A549 (cell line): ENCODE measurements at regions not wholly inside any gene's neighbourhood (a gene's known extent, or its start where the extent isn't known, plus 50 kb on each side); places are given as distances from the start of the nearest gene placed in this dataset.

Source experiments
- ATAC-seq, 2 experiments: fragments of 200-7000 bp in 1 of 2; fragments of >200 bp in 1 of 2; cut with Nextera tagmentation in 1 of 2; cut with Tn5 transposase in 1 of 2; 3 replicates each; pipeline versions ENCODE4 v1.8.0 to v1.9.1; 2018 to 2020; ENCODE audit warnings: mild to moderate bottlenecking in 1 of 2, moderate library complexity in 1 of 2
- CTCF ChIA-PET: fragments of 300-600 bp; sonication (Branson Sonifier 250); formaldehyde crosslinking; extraction: SDS; loops from one replicate; lab custom pipeline; 2021; ENCODE audit warnings: antibody characterized with exemption, inconsistent platforms; lab: Yijun Ruan, JAX
- POLR2A ChIA-PET: fragments of 350-600 bp; formaldehyde crosslinking; extraction: SDS; loops from one replicate; lab custom pipeline; 2021; ENCODE audit warnings: antibody characterized with exemption, inconsistent platforms; lab: Yijun Ruan, JAX
- DNase-seq, 2 experiments: peaks; one replicate each; pipeline versions ENCODE4 v3.0.0 to v3.0.0-alpha.2; 2011 to 2016; ENCODE audit warnings: low read depth in 1 of 2, low spot score in 1 of 2
- FAIRE-seq: peaks from 2 replicates; lab custom pipeline; 2011; peaks lifted over from hg19 to GRCh38; lab: Jason Lieb, UNC
- H3K27ac ChIP-seq, 2 experiments: fragments of >200 bp; sonication (Bioruptor Twin); formaldehyde crosslinking; 3 replicates each; pipeline ENCODE4 v1.5.1; 2016 to 2017
- H3K4me1 ChIP-seq: fragments of >200 bp; sonication (Bioruptor Twin); formaldehyde crosslinking; 3 replicates; pipeline ENCODE4 v1.6.1; 2016
- H3K4me2 ChIP-seq: fragments of >200 bp; sonication (Bioruptor Twin); formaldehyde crosslinking; 3 replicates; pipeline ENCODE4 v1.6.1; 2016
- H3K4me3 ChIP-seq: fragments of >200 bp; sonication (Bioruptor Twin); formaldehyde crosslinking; 3 replicates; pipeline ENCODE4 v1.5.1; 2016
- H3K9me3 ChIP-seq: fragments of >200 bp; sonication (Bioruptor Twin); formaldehyde crosslinking; 3 replicates; pipeline ENCODE4 v1.6.1; 2016
- BCL3 ChIP-seq: fragments of >200 bp; sonication (Bioruptor Twin); formaldehyde crosslinking; IDR thresholded peaks from 3 replicates; pipeline ENCODE4 v1.6.1; 2016
- CBX2 ChIP-seq: fragments of 200-600 bp; sonication (generic); IDR thresholded peaks from 2 replicates; pipeline ENCODE4 v1.6.1; 2016; ENCODE audit warnings: low read depth, mild to moderate bottlenecking, borderline replicate concordance
- CEBPB ChIP-seq, 2 experiments: fragments of >200 bp in 1 of 2; sonication (Bioruptor Twin) in 1 of 2; formaldehyde crosslinking in 1 of 2; IDR thresholded peaks; 2 replicates each; pipeline ENCODE4 v1.6.1; 2012 to 2016
- CHD2 ChIP-seq: fragments of 150-350 bp; IDR thresholded peaks from 2 replicates; pipeline ENCODE4 v1.6.1; 2014; ENCODE audit warnings: low read length; ENCODE audit not compliant: partially characterized antibody
- CTCF ChIP-seq: fragments of >200 bp; sonication (Bioruptor Twin); formaldehyde crosslinking; IDR thresholded peaks from 3 replicates; pipeline ENCODE4 v1.5.1; 2016
- ELK1 ChIP-seq: fragments of 150-350 bp; IDR thresholded peaks from 2 replicates; pipeline ENCODE4 v1.6.1; 2014; ENCODE audit warnings: low read depth, mild to moderate bottlenecking, low read length
- EP300 ChIP-seq, 2 experiments: fragments of >200 bp; sonication (Bioruptor Twin); formaldehyde crosslinking; IDR thresholded peaks; 2 replicates in 1 of 2; 3 replicates in 1 of 2; pipeline ENCODE4 v1.6.1; 2016 to 2017
- ESRRA ChIP-seq: fragments of 150-350 bp; IDR thresholded peaks from 2 replicates; pipeline ENCODE4 v1.6.1; 2014; ENCODE audit warnings: mild to moderate bottlenecking, low read length, borderline replicate concordance
- FOXS1 ChIP-seq: fragments of 250-450 bp; sonication (Bioruptor Pico); IDR thresholded peaks from 2 replicates; pipeline ENCODE4 v1.5.0; 2020; ENCODE audit warnings: mild to moderate bottlenecking, moderate library complexity
- GATA3 ChIP-seq: IDR thresholded peaks from 2 replicates; pipeline ENCODE4 v1.6.1; 2012; ENCODE audit warnings: borderline replicate concordance
- HDAC2 ChIP-seq: fragments of 200-600 bp; sonication (generic); IDR thresholded peaks from 2 replicates; pipeline ENCODE4 v1.6.1; 2016
- HEYL ChIP-seq: fragments of 250-450 bp; sonication (Bioruptor Pico); IDR thresholded peaks from 2 replicates; pipeline ENCODE4 v1.8.0; 2021; ENCODE audit warnings: mild to moderate bottlenecking, moderate library complexity
- HOXA7 ChIP-seq: fragments of 250-450 bp; sonication (Bioruptor Pico); IDR thresholded peaks from 2 replicates; pipeline ENCODE4 v1.5.0; 2020; ENCODE audit warnings: mild to moderate bottlenecking, moderate library complexity
- HOXB13 ChIP-seq: fragments of 250-450 bp; sonication (Bioruptor Pico); IDR thresholded peaks from 2 replicates; pipeline ENCODE4 v1.5.0; 2020; ENCODE audit warnings: low read depth, mild to moderate bottlenecking, moderate library complexity
- JUN ChIP-seq, 2 experiments: fragments of >200 bp; sonication (Bioruptor Twin); formaldehyde crosslinking; IDR thresholded peaks; 2 replicates in 1 of 2; 3 replicates in 1 of 2; pipeline ENCODE4 v1.6.1; 2016 to 2017
- MAZ ChIP-seq: fragments of 150-350 bp; IDR thresholded peaks from 2 replicates; pipeline ENCODE4 v1.6.1; 2014; ENCODE audit warnings: antibody characterized with exemption, low read depth, low read length, borderline replicate concordance
- MYC ChIP-seq: IDR thresholded peaks from 2 replicates; pipeline ENCODE4 v1.6.1; 2012; ENCODE audit warnings: mild to moderate bottlenecking, inconsistent platforms, low read length, improper control_type of control experiment, borderline replicate concordance
- NR3C1 ChIP-seq: fragments of >200 bp; sonication (Bioruptor Twin); formaldehyde crosslinking; IDR thresholded peaks from 3 replicates; pipeline ENCODE4 v1.6.1; 2017
- POLR2AphosphoS2 ChIP-seq: conservative IDR thresholded peaks from 2 replicates; pipeline ENCODE4 v1.6.1; 2012; ENCODE audit warnings: low read length, improper control_type of control experiment, inconsistent platforms
- RCOR1 ChIP-seq: fragments of 150-350 bp; IDR thresholded peaks from 2 replicates; pipeline ENCODE4 v1.6.1; 2014; ENCODE audit warnings: antibody characterized with exemption, low read length, low read depth
- TFCP2L1 ChIP-seq: fragments of 250-450 bp; sonication (Bioruptor Pico); IDR thresholded peaks from 2 replicates; pipeline ENCODE4 v1.5.0; 2021; ENCODE audit warnings: mild to moderate bottlenecking
- USF2 ChIP-seq: fragments of 450-650 bp; IDR thresholded peaks from 2 replicates; pipeline ENCODE4 v1.6.1; 2014; ENCODE audit warnings: antibody characterized with exemption
- ZC3H11A ChIP-seq: fragments of 450-650 bp; IDR thresholded peaks from 2 replicates; pipeline ENCODE4 v1.6.1; 2014; ENCODE audit warnings: antibody characterized with exemption, mild to moderate bottlenecking
- ZNF302 ChIP-seq: fragments of 250-450 bp; sonication (Bioruptor Pico); IDR thresholded peaks from 2 replicates; pipeline ENCODE4 v1.9.0; 2021; ENCODE audit warnings: inconsistent platforms, mild to moderate bottlenecking, moderate library complexity
- WGBS: methylation state at CpG from one replicate; pipeline ENCODE4 v1.1.6; 2017; ENCODE audit errors: missing lambda C conversion rate; 5-methylcytosine and 5-hydroxymethylcytosine counted together

GRCh38 chr2:198811198-198811597, 646.5 kb downstream of the SATB2 start:
- Histone ChIP-seq H3K4me1 (no peaks in the 10 kb centered on the region), H3K4me2 (no peak overlapping the region), H3K4me3 (no peak overlapping the region), H3K27ac (no peak overlapping the region), H3K9me3 (no peaks in the 10 kb centered on the region)
- CTCF ChIA-PET, result no interaction called here
- TF ChIP-seq CTCF, result no peak
- no peak for TF ChIP-seq MYC
- no peak for TF ChIP-seq HDAC2
- no peak for TF ChIP-seq ESRRA
- no peak for TF ChIP-seq RCOR1
- DNase-seq (no peak), ATAC-seq (no peak), FAIRE-seq (no peak)
- 4% methylated on average over 3 of the region's 3 CpGs for WGBS
- POLR2A ChIA-PET, result no interaction called here

- FAIRE-seq, result no peak
- CTCF ChIA-PET, result no interaction called here
- 12% methylated on average over 3 of the region's 3 CpGs for WGBS
- DNase-seq, result no peak
- Histone ChIP-seq H3K27ac (no peak overlapping the region), H3K4me3 (no peak overlapping the region), H3K4me2 (no peak overlapping the region), H3K4me1 (no peaks in the 10 kb centered on the region), H3K9me3 (no peaks in the 10 kb centered on the region)
- TF ChIP-seq CHD2 (no peak), HOXB13 (CRISPR knock-in tag) (no peak), MAZ (no peak), JUN (IDR thresholded peaks at IDR 0.05) (no peak), EP300 (IDR thresholded peaks at IDR 0.05) (no peak), POLR2AphosphoS2 (no peak), HEYL (no peak), BCL3 (no peak), ELK1 (no peak), CTCF (no peak), USF2 (no peak), TFCP2L1 (CRISPR knock-in tag) (no peak), CEBPB (IDR thresholded peaks at IDR 0.05) (no peak), HOXA7 (no peak), FOXS1 (CRISPR knock-in tag) (no peak), ZNF302 (CRISPR knock-in tag) (no peak), ZC3H11A (no peak), CBX2 (no peak), GATA3 (no peak), NR3C1 (no peak)
- POLR2A ChIA-PET, result no interaction called here
- no peak for ATAC-seq
Observed at GRCh38 chr2:198809976-198810375, 647.8 kb downstream of the SATB2 start.
